ENCODE measurements at regions not wholly inside any gene's neighbourhood (a gene's known extent, or its start where the extent isn't known, plus 50 kb on each side); places are given as distances from the start of the nearest gene placed in this dataset.

GRCh38 chr3:177932750-177933660 lies 603.2 kb upstream of the KCNMB2 start:
- peaks cover 19% of the 10 kb centered on the region for H3K4me1 ChIP-seq
- no peak overlapping the region for H3K4me3 ChIP-seq (ENCODE audit: low read depth, low read length)
- TF ChIP-seq CTCF (IDR thresholded peaks at IDR 0.05; ENCODE audit: low read depth, low read length) = no peak
- no peak for DNase-seq
- no peaks in the 10 kb centered on the region for H3K27me3 ChIP-seq
- H3K9me3 ChIP-seq = no peaks in the 10 kb centered on the region
- no peaks in the 10 kb centered on the region for H3K36me3 ChIP-seq

- H3K4me3 ChIP-seq (ENCODE audit: low read depth, low read length) = no peak overlapping the region
- peaks cover 19% of the 10 kb centered on the region for H3K4me1 ChIP-seq
- no peaks in the 10 kb centered on the region for H3K9me3 ChIP-seq
- no peaks in the 10 kb centered on the region for H3K36me3 ChIP-seq
- no peak for TF ChIP-seq CTCF (IDR thresholded peaks at IDR 0.05; ENCODE audit: low read depth, low read length)
- peak; percentile 8 for DNase-seq
- no peaks in the 10 kb centered on the region for H3K27me3 ChIP-seq
Observed at GRCh38 chr3:177934001-177934891, 602.0 kb upstream of the KCNMB2 start.

- peak; percentile 49 for DNase-seq
- TF ChIP-seq CTCF (IDR thresholded peaks at IDR 0.05; ENCODE audit: low read depth, low read length) = no peak
- H3K4me3 ChIP-seq (ENCODE audit: low read depth, low read length) = no peak overlapping the region
- H3K27me3 ChIP-seq = no peaks in the 10 kb centered on the region
- H3K36me3 ChIP-seq = no peaks in the 10 kb centered on the region
- peaks cover 19% of the 10 kb centered on the region for H3K4me1 ChIP-seq
- H3K9me3 ChIP-seq = no peaks in the 10 kb centered on the region
Observed at GRCh38 chr3:177935047-177935446, 601.2 kb upstream of the KCNMB2 start.

GRCh38 chr3:177936721-177937120 lies 599.5 kb upstream of the KCNMB2 start:
- Histone ChIP-seq H3K4me3 (ENCODE audit: low read depth, low read length) (no peak overlapping the region), H3K27me3 (no peaks in the 10 kb centered on the region), H3K36me3 (no peaks in the 10 kb centered on the region), H3K9me3 (no peaks in the 10 kb centered on the region), H3K4me1 (peaks cover 19% of the 10 kb centered on the region)
- DNase-seq = no peak
- TF ChIP-seq CTCF (IDR thresholded peaks at IDR 0.05; ENCODE audit: low read depth, low read length) = no peak

- H3K36me3 ChIP-seq = no peaks in the 10 kb centered on the region
- no peak overlapping the region for H3K4me3 ChIP-seq (ENCODE audit: low read depth, low read length)
- DNase-seq = no peak
- H3K9me3 ChIP-seq = no peaks in the 10 kb centered on the region
- no peaks in the 10 kb centered on the region for H3K4me1 ChIP-seq
- no peaks in the 10 kb centered on the region for H3K27me3 ChIP-seq
- no peak for TF ChIP-seq CTCF (IDR thresholded peaks at IDR 0.05; ENCODE audit: low read depth, low read length)
Observed at GRCh38 chr3:177942911-177943310, 593.3 kb upstream of the KCNMB2 start.

All from BE2C (cell line).